ENCODE measurements at regions not wholly inside any gene's neighbourhood (a gene's known extent, or its start where the extent isn't known, plus 50 kb on each side); places are given as distances from the start of the nearest gene placed in this dataset.

- no peak for TF ChIP-seq CTCF (IDR thresholded peaks at IDR 0.05; ENCODE audit: low read depth, low read length)
- TF ChIP-seq POLR2A (IDR thresholded peaks at IDR 0.05; ENCODE audit: extremely low read depth, insufficient read length): no peak
These were observed 405.3 kb upstream of the PRMT6 start for GRCh38 chr1:106651028-106651762.
